ENCODE measurements at regions not wholly inside any gene's neighbourhood (a gene's known extent, or its start where the extent isn't known, plus 50 kb on each side); places are given as distances from the start of the nearest gene placed in this dataset.

- no peak for TF ChIP-seq CTCF (IDR thresholded peaks at IDR 0.05; ENCODE audit: low read depth, low read length)
- ChIA-PET CTCF (interaction anchor here (0.7 kb wide), 1 partner anchor 344 kb away, joined by 3 read pairs; no protein-coding TSS in a partner anchor), POLR2A (interaction anchor here (1.2 to 1.9 kb wide), 4 partner anchors 22 to 353 kb away, joined by 3 to 5 read pairs (median 4); partner anchors contain the start of gene PCDH18)
- no peak for DNase-seq (ENCODE audit: low read depth, low spot score)
- peaks cover 3% of the 10 kb centered on the region; the same call in 1 of the 2 replicates for H3K9me3 ChIP-seq (ENCODE audit: control insufficient read depth, insufficient read depth, low read length)
- H3K4me3 ChIP-seq (ENCODE audit: low read depth, low read length): no peak overlapping the region
- H3K27ac ChIP-seq (ENCODE audit: low read depth, low read length): peak overlapping the region; percentile 41
- H3K27me3 ChIP-seq (ENCODE audit: control insufficient read depth, insufficient read depth, low read length): no peaks in the 10 kb centered on the region
These were observed 168.5 kb upstream of the PCDH18 start for GRCh38 chr4:137700751-137701150.

- POLR2A ChIA-PET: interaction anchor here (0.9 to 1.9 kb wide), 5 partner anchors 21 to 353 kb away, joined by 3 to 5 read pairs (median 4); partner anchors contain the start of gene PCDH18
These were observed 167.8 kb upstream of the PCDH18 start for GRCh38 chr4:137700072-137700471.

GRCh38 chr4:137694138-137694537 is 161.8 kb upstream of the PCDH18 start:
- DNase-seq (ENCODE audit: low read depth, low spot score): no peak
- no peaks in the 10 kb centered on the region for H3K27me3 ChIP-seq (ENCODE audit: control insufficient read depth, insufficient read depth, low read length)
- no peaks in the 10 kb centered on the region for H3K9me3 ChIP-seq (ENCODE audit: control insufficient read depth, insufficient read depth, low read length)
- ChIA-PET POLR2A (no interaction called here), CTCF (no interaction called here)
- no peak for TF ChIP-seq CTCF (IDR thresholded peaks at IDR 0.05; ENCODE audit: low read depth, low read length)
- H3K4me3 ChIP-seq (ENCODE audit: low read depth, low read length): no peak overlapping the region
- H3K27ac ChIP-seq (ENCODE audit: low read depth, low read length): no peak overlapping the region

More at GRCh38 chr4:137700072-137700471, 167.8 kb upstream of the PCDH18 start:
- no peak for TF ChIP-seq CTCF (IDR thresholded peaks at IDR 0.05; ENCODE audit: low read depth, low read length)
- CTCF ChIA-PET: interaction anchor here (0.7 kb wide), 1 partner anchor 345 kb away, joined by 3 read pairs; no protein-coding TSS in a partner anchor
- H3K27me3 ChIP-seq (ENCODE audit: control insufficient read depth, insufficient read depth, low read length): no peaks in the 10 kb centered on the region
- H3K27ac ChIP-seq (ENCODE audit: low read depth, low read length): peak overlapping the region; percentile 33
- H3K9me3 ChIP-seq (ENCODE audit: control insufficient read depth, insufficient read depth, low read length): peaks cover 3% of the 10 kb centered on the region; the same call in 1 of the 2 replicates
- no peak for DNase-seq (ENCODE audit: low read depth, low spot score)
- no peak overlapping the region for H3K4me3 ChIP-seq (ENCODE audit: low read depth, low read length)

- H3K9me3 ChIP-seq (ENCODE audit: control insufficient read depth, insufficient read depth, low read length): no peaks in the 10 kb centered on the region
- no peak overlapping the region for H3K4me3 ChIP-seq (ENCODE audit: low read depth, low read length)
- ChIA-PET CTCF (no interaction called here), POLR2A (no interaction called here)
- H3K27me3 ChIP-seq (ENCODE audit: control insufficient read depth, insufficient read depth, low read length): no peaks in the 10 kb centered on the region
- DNase-seq (ENCODE audit: low read depth, low spot score): no peak
- H3K27ac ChIP-seq (ENCODE audit: low read depth, low read length): no peak overlapping the region
- no peak for TF ChIP-seq CTCF (IDR thresholded peaks at IDR 0.05; ENCODE audit: low read depth, low read length)
These were observed 161.3 kb upstream of the PCDH18 start for GRCh38 chr4:137693641-137694040.

- CTCF ChIA-PET: interaction anchor here (1.3 kb wide), 1 partner anchor 465 kb away, joined by 3 read pairs; no protein-coding TSS in a partner anchor
- no peak for DNase-seq (ENCODE audit: low read depth, low spot score)
- TF ChIP-seq CTCF (IDR thresholded peaks at IDR 0.05; ENCODE audit: low read depth, low read length): no peak
- Histone ChIP-seq H3K27me3 (ENCODE audit: control insufficient read depth, insufficient read depth, low read length) (no peaks in the 10 kb centered on the region), H3K9me3 (ENCODE audit: control insufficient read depth, insufficient read depth, low read length) (no peaks in the 10 kb centered on the region), H3K4me3 (ENCODE audit: low read depth, low read length) (no peak overlapping the region), H3K27ac (ENCODE audit: low read depth, low read length) (no peak overlapping the region)
- POLR2A ChIA-PET: no interaction called here
These were observed 159.9 kb upstream of the PCDH18 start for GRCh38 chr4:137692205-137692604.
